ENCODE measurements at regions not wholly inside any gene's neighbourhood (a gene's known extent, or its start where the extent isn't known, plus 50 kb on each side); places are given as distances from the start of the nearest gene placed in this dataset.

- Histone ChIP-seq H3K9me3 (replicated peaks; ENCODE audit: control insufficient read depth, insufficient read depth, low read length) (no peaks in the 10 kb centered on the region), H4K20me1 (ENCODE audit: control insufficient read depth, insufficient read depth) (no peaks in the 10 kb centered on the region), H3K4me2 (ENCODE audit: control insufficient read depth, insufficient read depth) (no peak overlapping the region), H3K4me1 (ENCODE audit: control insufficient read depth, insufficient read depth, low read length) (no peaks in the 10 kb centered on the region), H2AFZ (ENCODE audit: control insufficient read depth, low read depth, low read length) (no peak overlapping the region), H3K79me2 (ENCODE audit: control insufficient read depth, insufficient read depth, low read length) (no peaks in the 10 kb centered on the region), H3K36me3 (ENCODE audit: control insufficient read depth in 2 of 2, insufficient read depth in 2 of 2, low read length in 1 of 2) (no peaks in the 10 kb centered on the region), H3K9ac (ENCODE audit: control insufficient read depth, insufficient read depth, low read length) (no peak overlapping the region), H3K27ac (ENCODE audit: control insufficient read depth, insufficient read depth) (no peak overlapping the region), H3K4me3 (no peak overlapping the region), H3K27me3 (replicated peaks in 1 of 2; ENCODE audit: control insufficient read depth in 2 of 2, insufficient read depth in 2 of 2, low read length in 1 of 2) (no peaks in the 10 kb centered on the region)
- ChIA-PET SMC1A (ENCODE audit: uncharacterized antibody, unreplicated experiment) (no interaction called here), RAD21 (ENCODE audit: unreplicated experiment) (no interaction called here), CTCF (no interaction called here), POLR2A (no interaction called here)
- BruUV-seq (replicated peaks), result no TSS peak
- WGBS (ENCODE audit: insufficient coverage, insufficient replicate concordance, low lambda C conversion rate, missing lambda C conversion rate), result 47% methylated on average over 6 of the region's 8 CpGs
- FAIRE-seq (no peak), ATAC-seq (no peak), DNase-seq (ENCODE audit: low read depth, low spot score) (no peak)
- in situ Hi-C loops (cut with MboI) (no loop called here), intact Hi-C loops (cut with micrococcal nuclease; ENCODE audit: unreplicated experiment) (no loop called here)
- TF ChIP-seq ZBED1 (IDR thresholded peaks at IDR 0.05; ENCODE audit: borderline replicate concordance) (no peak), ESRRA (IDR thresholded peaks at IDR 0.05; ENCODE audit: low read length) (no peak), ATF2 (IDR thresholded peaks at IDR 0.05; ENCODE audit: low read length) (no peak), CHD1 (IDR thresholded peaks at IDR 0.05; ENCODE audit: low read depth, low read length) (no peak), ATF3 (IDR thresholded peaks at IDR 0.05; ENCODE audit: borderline replicate concordance, extremely low read depth, low read depth, low read length) (no peak), EGR1 (IDR thresholded peaks at IDR 0.05; ENCODE audit: borderline replicate concordance in 1 of 2, low read depth in 2 of 2, low read length in 2 of 2) (no peak), ZNF687 (IDR thresholded peaks at IDR 0.05) (no peak), JUND (IDR thresholded peaks at IDR 0.05; ENCODE audit: low read depth, low read length) (no peak), MTA2 (IDR thresholded peaks at IDR 0.05; ENCODE audit: low read depth) (no peak), SP1 (IDR thresholded peaks at IDR 0.05; ENCODE audit: low read depth, low read length) (no peak)
These were observed 178.4 kb downstream of the MBOAT1 start for GRCh38 chr6:20033697-20034407.

All from GM12878 (cell line).